A673 (cell line): ENCODE measurements at regions not wholly inside any gene's neighbourhood (a gene's known extent, or its start where the extent isn't known, plus 50 kb on each side); places are given as distances from the start of the nearest gene placed in this dataset.

ENCODE experiments used
- BruUV-seq: library from RNA; stranded (reverse); fragments of 400-500 nt; replicated peaks from 2 replicates; lab custom pipeline; 2021; lab: Mats Ljungman, UMichigan
- CTCF ChIA-PET: fragments of 300-600 bp; sonication (Branson Sonifier 250); formaldehyde crosslinking; loops from one replicate; lab custom pipeline; 2022; ENCODE audit warnings: antibody characterized with exemption; lab: Charles Lee
- POLR2A ChIA-PET: fragments of 300-600 bp; sonication (Branson Sonifier 250); formaldehyde crosslinking; loops from one replicate; lab custom pipeline; 2022; ENCODE audit warnings: antibody characterized with exemption; ENCODE audit not compliant: low non-redundant PET; lab: Charles Lee
- DNase-seq: peaks from one replicate; pipeline ENCODE4 v3.0.0-alpha.2; 2015; ENCODE audit warnings: low spot score
- H3K27ac ChIP-seq: fragments of 200-600 bp; sonication (generic); 2 replicates; pipeline ENCODE4 v1.5.1; 2016; ENCODE audit warnings: mixed run types, low read depth, mild to moderate bottlenecking, mixed read lengths, antibody characterized with exemption, low read length; ENCODE audit not compliant: poor library complexity, severe bottlenecking
- H3K27me3 ChIP-seq: fragments of 200-600 bp; sonication (generic); replicated peaks from 2 replicates; pipeline ENCODE4 v1.6.1; 2017; ENCODE audit warnings: mixed run types, low read depth, mild to moderate bottlenecking, mixed read lengths, antibody characterized with exemption, low read length; ENCODE audit not compliant: insufficient read depth, poor library complexity
- H3K36me3 ChIP-seq: fragments of 200-600 bp; sonication (generic); 2 replicates; pipeline ENCODE4 v1.6.1; 2016; ENCODE audit warnings: mixed run types, mild to moderate bottlenecking, mixed read lengths, antibody characterized with exemption, low read length; ENCODE audit not compliant: insufficient read depth, poor library complexity, severe bottlenecking
- H3K4me1 ChIP-seq: fragments of 200-600 bp; sonication (generic); 2 replicates; pipeline ENCODE4 v1.6.1; 2017; ENCODE audit warnings: mixed run types, mild to moderate bottlenecking, mixed read lengths, antibody characterized with exemption, low read length; ENCODE audit not compliant: insufficient read depth, poor library complexity, severe bottlenecking
- H3K4me3 ChIP-seq: fragments of 200-600 bp; sonication (generic); 2 replicates; pipeline ENCODE4 v1.5.1; 2016; ENCODE audit warnings: low read depth, mixed run types, mild to moderate bottlenecking, mixed read lengths, low read length; ENCODE audit not compliant: poor library complexity, severe bottlenecking
- H3K9me3 ChIP-seq: fragments of 200-600 bp; sonication (generic); 2 replicates; pipeline ENCODE4 v1.6.1; 2016; ENCODE audit warnings: mixed run types, low read depth, mild to moderate bottlenecking, mixed read lengths, antibody characterized with exemption, low read length; ENCODE audit not compliant: poor library complexity, severe bottlenecking
- EZH2 ChIP-seq: fragments of 200-600 bp; sonication (generic); IDR thresholded peaks from 2 replicates; pipeline ENCODE4 v1.6.1; 2017; ENCODE audit warnings: borderline replicate concordance, low read depth, mild to moderate bottlenecking, mixed read lengths, antibody characterized with exemption, low read length; ENCODE audit not compliant: poor library complexity, severe bottlenecking
- intact Hi-C: fragments of 100-400 bp; cut with micrococcal nuclease; formaldehyde crosslinking; loops from one replicate; pipeline ENCODE4 v1.10.0; 2022; ENCODE audit not compliant: unreplicated experiment
- TF ChIP-seq, protein P1 (sequence below): fragments of 300-800, 200-600 bp; sonication (generic); conservative IDR thresholded peaks from 2 replicates; pipeline ENCODE4 v1.5.1; 2017; ENCODE audit warnings: low read depth, mild to moderate bottlenecking, antibody characterized with exemption, low read length, moderate library complexity, mixed read lengths

DNA sequence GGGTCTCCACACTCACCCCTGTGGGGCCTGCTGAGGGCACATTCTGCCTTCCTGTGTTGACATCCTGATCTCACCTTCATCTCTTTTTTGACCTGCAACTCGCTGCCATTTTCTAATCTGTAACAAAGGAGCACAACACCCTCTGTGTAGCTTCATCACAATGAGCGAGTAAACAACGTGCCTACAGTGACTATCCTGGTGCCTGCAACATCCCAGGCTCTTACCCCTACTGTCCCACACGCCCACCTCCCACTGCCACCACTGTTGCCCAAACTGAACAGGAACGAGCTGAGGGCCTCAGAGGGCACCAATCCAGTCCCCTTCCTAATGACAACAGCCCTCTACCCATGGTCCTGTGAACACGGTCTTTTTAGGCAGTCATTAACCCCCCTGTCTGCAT lies 102.2 kb upstream of the GJB6 start:
- no peak for DNase-seq
- Histone ChIP-seq H3K9me3 (no peaks in the 10 kb centered on the region), H3K27me3 (peaks cover 5% of the 10 kb centered on the region), H3K4me1 (peaks cover 5% of the 10 kb centered on the region), H3K27ac (no peak overlapping the region), H3K4me3 (no peak overlapping the region), H3K36me3 (no peaks in the 10 kb centered on the region)
- CTCF ChIA-PET: no interaction called here
- intact Hi-C loops: no loop called here
- no peak for TF ChIP-seq EZH2
- TF ChIP-seq, protein P1, sequence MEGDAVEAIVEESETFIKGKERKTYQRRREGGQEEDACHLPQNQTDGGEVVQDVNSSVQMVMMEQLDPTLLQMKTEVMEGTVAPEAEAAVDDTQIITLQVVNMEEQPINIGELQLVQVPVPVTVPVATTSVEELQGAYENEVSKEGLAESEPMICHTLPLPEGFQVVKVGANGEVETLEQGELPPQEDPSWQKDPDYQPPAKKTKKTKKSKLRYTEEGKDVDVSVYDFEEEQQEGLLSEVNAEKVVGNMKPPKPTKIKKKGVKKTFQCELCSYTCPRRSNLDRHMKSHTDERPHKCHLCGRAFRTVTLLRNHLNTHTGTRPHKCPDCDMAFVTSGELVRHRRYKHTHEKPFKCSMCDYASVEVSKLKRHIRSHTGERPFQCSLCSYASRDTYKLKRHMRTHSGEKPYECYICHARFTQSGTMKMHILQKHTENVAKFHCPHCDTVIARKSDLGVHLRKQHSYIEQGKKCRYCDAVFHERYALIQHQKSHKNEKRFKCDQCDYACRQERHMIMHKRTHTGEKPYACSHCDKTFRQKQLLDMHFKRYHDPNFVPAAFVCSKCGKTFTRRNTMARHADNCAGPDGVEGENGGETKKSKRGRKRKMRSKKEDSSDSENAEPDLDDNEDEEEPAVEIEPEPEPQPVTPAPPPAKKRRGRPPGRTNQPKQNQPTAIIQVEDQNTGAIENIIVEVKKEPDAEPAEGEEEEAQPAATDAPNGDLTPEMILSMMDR: no peak
- BruUV-seq: no TSS peak
- POLR2A ChIA-PET: no interaction called here

DNA sequence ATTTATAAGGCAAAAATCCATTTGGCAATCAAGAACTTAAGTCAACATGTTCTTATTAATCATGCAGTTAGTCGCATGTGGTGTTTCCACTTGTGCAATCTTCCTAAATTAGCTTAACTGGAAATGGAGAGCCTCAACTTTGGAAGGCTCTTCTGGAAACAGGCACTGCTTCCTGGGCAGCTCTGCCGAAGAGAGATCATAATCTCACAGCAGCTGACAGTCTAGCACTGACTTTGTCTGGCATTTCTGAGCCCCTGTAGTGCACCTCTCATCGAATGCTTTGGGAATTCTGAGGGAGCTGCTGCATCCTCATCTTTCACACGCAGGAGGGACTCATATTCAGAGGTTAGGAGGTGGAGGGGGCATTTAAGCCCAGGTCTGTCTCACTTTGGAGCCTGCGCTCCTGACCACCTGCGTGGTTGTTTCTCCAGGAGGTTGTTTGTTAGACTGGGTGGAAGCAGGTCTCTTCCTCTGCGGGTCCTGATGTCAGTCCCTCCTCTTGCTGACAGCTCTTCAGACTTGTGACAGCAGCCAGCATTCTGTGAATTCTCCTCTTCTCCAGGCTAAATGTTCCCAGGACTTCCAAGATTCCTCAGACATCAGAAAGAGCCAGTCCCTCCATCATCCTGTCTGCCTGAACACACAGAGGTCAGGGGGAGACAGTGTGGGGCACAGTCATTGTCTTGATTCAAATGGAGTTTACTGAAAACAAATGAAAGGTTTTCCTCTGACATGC lies 100.4 kb upstream of the GJB6 start:
- TF ChIP-seq, protein P1: no peak
- no peak for TF ChIP-seq EZH2
- no peak overlapping the region for H3K4me3 ChIP-seq
- H3K27me3 ChIP-seq: peaks cover 5% of the 10 kb centered on the region
- POLR2A ChIA-PET: no interaction called here
- no peaks in the 10 kb centered on the region for H3K36me3 ChIP-seq
- CTCF ChIA-PET: no interaction called here
- no peak overlapping the region for H3K27ac ChIP-seq
- intact Hi-C loops: no loop called here
- H3K9me3 ChIP-seq: no peaks in the 10 kb centered on the region
- H3K4me1 ChIP-seq: peaks cover 5% of the 10 kb centered on the region
- DNase-seq: peak; percentile 55
- no TSS peak for BruUV-seq

DNA sequence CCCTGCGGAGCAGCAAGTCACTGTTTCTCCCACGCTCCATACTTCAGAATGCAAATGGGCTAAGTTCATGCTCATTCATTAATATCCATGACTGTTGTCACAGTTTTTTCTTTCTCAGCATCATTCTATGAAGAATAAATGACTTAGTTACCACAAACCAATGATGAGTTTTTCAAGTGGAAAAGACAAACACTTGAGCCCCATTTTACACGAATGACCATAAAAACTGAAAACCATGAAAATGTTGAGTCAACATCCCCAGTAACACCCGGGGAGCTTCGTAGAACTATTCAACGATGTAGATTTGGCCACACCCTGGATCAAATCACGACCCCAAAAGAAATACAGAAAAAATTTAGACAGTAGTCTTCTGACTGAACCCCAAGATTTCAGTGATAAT lies 99.8 kb upstream of the GJB6 start:
- ChIA-PET CTCF (no interaction called here), POLR2A (no interaction called here)
- DNase-seq: peak; percentile 45
- Histone ChIP-seq H3K36me3 (no peaks in the 10 kb centered on the region), H3K27ac (no peak overlapping the region), H3K4me3 (no peak overlapping the region), H3K4me1 (peaks cover 5% of the 10 kb centered on the region), H3K9me3 (no peaks in the 10 kb centered on the region), H3K27me3 (peaks cover 5% of the 10 kb centered on the region)
- intact Hi-C loops: no loop called here
- no peak for TF ChIP-seq EZH2
- TF ChIP-seq, protein P1: no peak
- no TSS peak for BruUV-seq
